ENCODE measurements at regions not wholly inside any gene's neighbourhood (a gene's known extent, or its start where the extent isn't known, plus 50 kb on each side); places are given as distances from the start of the nearest gene placed in this dataset.

GRCh38 chrX:147853701-147854100, 58.0 kb upstream of the FMR1 start:
- H2AFZ ChIP-seq (replicated peaks; ENCODE audit: low read length, poor library complexity) = no peak overlapping the region
- H3K4me3 ChIP-seq (ENCODE audit: insufficient read depth, low read depth, low read length) = no peak overlapping the region
- H4K5ac ChIP-seq (ENCODE audit: low read depth, low read length) = no peak overlapping the region
- no peak overlapping the region for H3K14ac ChIP-seq (replicated peaks; ENCODE audit: low read depth, low read length)
- H2BK120ac ChIP-seq (ENCODE audit: low read depth, low read length) = no peak overlapping the region
- H3K9me3 ChIP-seq (ENCODE audit: control insufficient read depth, insufficient read depth, low read length) = peaks cover 9% of the 10 kb centered on the region
- H4K91ac ChIP-seq (ENCODE audit: insufficient read depth, low read depth, low read length) = no peak overlapping the region
- no peak overlapping the region for H3K23ac ChIP-seq (ENCODE audit: low read depth, low read length)
- POLR2A ChIA-PET (ENCODE audit: unreplicated experiment) = no interaction called here
- no peak overlapping the region for H3K56ac ChIP-seq (ENCODE audit: extremely low read depth, insufficient read depth, low read length)
- H2BK15ac ChIP-seq (ENCODE audit: low read depth, low read length) = no peak overlapping the region
- H2BK20ac ChIP-seq (ENCODE audit: low read depth, low read length) = no peak overlapping the region
- no peaks in the 10 kb centered on the region for H3K9me1 ChIP-seq (ENCODE audit: insufficient read depth, low read length)
- no peaks in the 10 kb centered on the region for H3K36me3 ChIP-seq (ENCODE audit: control insufficient read depth, insufficient read depth, low read length)
- H3K27ac ChIP-seq (ENCODE audit: insufficient read depth, low read length) = no peak overlapping the region
- H3K4me2 ChIP-seq (ENCODE audit: low read depth, low read length) = no peak overlapping the region
- no peaks in the 10 kb centered on the region for H4K20me1 ChIP-seq (ENCODE audit: insufficient read depth, low read length)
- BruUV-seq (replicated peaks) = no TSS peak
- H3K9ac ChIP-seq (ENCODE audit: low read depth, low read length) = no peak overlapping the region
- H3K79me1 ChIP-seq (ENCODE audit: low read depth in 1 of 2, low read length in 2 of 2) = no peaks in the 10 kb centered on the region
- no peak overlapping the region for H4K8ac ChIP-seq (ENCODE audit: low read depth in 2 of 2, low read length in 2 of 2)
- no peaks in the 10 kb centered on the region for H3K4me1 ChIP-seq (ENCODE audit: control insufficient read depth, insufficient read depth, low read length)
- no peak overlapping the region for H3K18ac ChIP-seq (ENCODE audit: low read depth, low read length)
- in situ Hi-C loops (cut with MboI; ENCODE audit: low sequenced_read_pairs) (no loop called here), intact Hi-C loops (cut with micrococcal nuclease) (no loop called here), dilution Hi-C loops (cut with HindIII; ENCODE audit: low sequenced_read_pairs, unreplicated experiment) (no loop called here)
- no peak overlapping the region for H2AK5ac ChIP-seq (ENCODE audit: low read depth, low read length)
- TF ChIP-seq ELK1 (IDR thresholded peaks at IDR 0.05; ENCODE audit: borderline replicate concordance, low read depth, low read length) (no peak), NFE2L2 (IDR thresholded peaks at IDR 0.05; ENCODE audit: low read depth, low read length) (no peak), POLR2A (IDR thresholded peaks at IDR 0.05; ENCODE audit: low read depth, low read length) (no peak), USF2 (IDR thresholded peaks at IDR 0.05; ENCODE audit: low read depth, low read length) (no peak), MXI1 (IDR thresholded peaks at IDR 0.05; ENCODE audit: borderline replicate concordance, low read depth, low read length) (no peak), CHD1 (IDR thresholded peaks at IDR 0.05; ENCODE audit: low read depth, low read length) (no peak), CTCF (conservative IDR thresholded peaks at IDR 0.05; ENCODE audit: low read depth, low read length) (no peak), MAFK (IDR thresholded peaks at IDR 0.05; ENCODE audit: low read depth, low read length) (no peak)
- DNase-seq (no peak), ATAC-seq (ENCODE audit: low read depth) (no peak)
- no peak overlapping the region for H3K4ac ChIP-seq (ENCODE audit: low read depth, low read length)
- no peak overlapping the region for H2BK5ac ChIP-seq (ENCODE audit: low read depth, low read length, poor library complexity, severe bottlenecking)
- no peaks in the 10 kb centered on the region for H3K27me3 ChIP-seq (ENCODE audit: control insufficient read depth, insufficient read depth, low read length)
- no peak overlapping the region for H2AK9ac ChIP-seq (replicated peaks; ENCODE audit: low read depth, low read length, poor library complexity)
- CTCF ChIA-PET = no interaction called here
- WGBS, 2 experiments (ENCODE audit: extremely low coverage in 2 of 2, insufficient read length in 1 of 2) = no CpG with 5 or more reads among the region's 2 CpGs

Measured in IMR-90 (cell line).